ENCODE measurements at regions not wholly inside any gene's neighbourhood (a gene's known extent, or its start where the extent isn't known, plus 50 kb on each side); places are given as distances from the start of the nearest gene placed in this dataset.

GRCh38 chr7:47657126-47657525 lies 75.2 kb upstream of the TNS3 start:
- TF ChIP-seq SMC3 (IDR thresholded peaks at IDR 0.05; ENCODE audit: low read depth, low read length) = no peak
- TF ChIP-seq POLR2A (IDR thresholded peaks at IDR 0.05; ENCODE audit: low read depth, low read length) = no peak
- no peak for TF ChIP-seq FOS (IDR thresholded peaks at IDR 0.05; ENCODE audit: low read depth, low read length)
- TF ChIP-seq CTCF (conservative IDR thresholded peaks at IDR 0.05; ENCODE audit: low read depth, low read length) = no peak
- TF ChIP-seq ELK1 (IDR thresholded peaks at IDR 0.05; ENCODE audit: borderline replicate concordance, low read depth, low read length) = no peak
- no peak for TF ChIP-seq MAFK (IDR thresholded peaks at IDR 0.05; ENCODE audit: low read depth, low read length)
- no peak for TF ChIP-seq USF2 (IDR thresholded peaks at IDR 0.05; ENCODE audit: low read depth, low read length)
- no peak for TF ChIP-seq MXI1 (IDR thresholded peaks at IDR 0.05; ENCODE audit: borderline replicate concordance, low read depth, low read length)
- TF ChIP-seq RCOR1 (IDR thresholded peaks at IDR 0.05; ENCODE audit: insufficient replicate concordance, low read length) = no peak
- TF ChIP-seq CEBPB (IDR thresholded peaks at IDR 0.05; ENCODE audit: low read depth, low read length) = no peak
- TF ChIP-seq RAD21 (IDR thresholded peaks at IDR 0.05; ENCODE audit: low read length) = no peak
- no peak for TF ChIP-seq BHLHE40 (IDR thresholded peaks at IDR 0.05; ENCODE audit: low read depth, low read length)
- no peak for TF ChIP-seq NFE2L2 (IDR thresholded peaks at IDR 0.05; ENCODE audit: low read depth, low read length)
